Testis (tissue), 2 donors: ENCODE measurements at regions not wholly inside any gene's neighbourhood (a gene's known extent, or its start where the extent isn't known, plus 50 kb on each side); places are given as distances from the start of the nearest gene placed in this dataset.

Experiments used
- CTCF ChIP-seq, 3 experiments: fragments of 450-650 bp in 2 of 3; fragments of 200-600 bp in 1 of 3; sonication (generic) in 1 of 3; IDR thresholded peaks; one replicate each; pipeline ENCODE4 v1.5.1; 2016 to 2019; ENCODE audit warnings: antibody characterized with exemption in 3 of 3, mild to moderate bottlenecking in 2 of 3, moderate library complexity in 1 of 3
- POLR2A ChIP-seq: fragments of 450-650 bp; IDR thresholded peaks from one replicate; pipeline ENCODE4 v1.6.1; 2017; ENCODE audit warnings: antibody characterized with exemption, mild to moderate bottlenecking, moderate library complexity

GRCh38 chr4:141294306-141294705 lies 73.6 kb downstream of the ZNF330 start:
- TF ChIP-seq CTCF (IDR thresholded peaks at IDR 0.05) (no peak), POLR2A (no peak)
